ENCODE measurements at regions not wholly inside any gene's neighbourhood (a gene's known extent, or its start where the extent isn't known, plus 50 kb on each side); places are given as distances from the start of the nearest gene placed in this dataset.

GRCh38 chr12:92276276-92276675 is 130.6 kb upstream of the BTG1 start:
- no peaks in the 10 kb centered on the region for H3K9me3 ChIP-seq (ENCODE audit: control insufficient read depth, insufficient read depth, low read depth, low read length)
- TF ChIP-seq ZNF510 (tag by site-specific recombination; IDR thresholded peaks at IDR 0.05; ENCODE audit: insufficient replicate concordance), result no peak
- TF ChIP-seq ZNF2 (tag by site-specific recombination; IDR thresholded peaks at IDR 0.05), result no peak
- TF ChIP-seq ZNF416 (tag by site-specific recombination; IDR thresholded peaks at IDR 0.05), result no peak
- TF ChIP-seq ZNF701 (tag by site-specific recombination; IDR thresholded peaks at IDR 0.05), result no peak
- no peak for TF ChIP-seq GFI1B (tag by site-specific recombination; IDR thresholded peaks at IDR 0.05)
- TF ChIP-seq ZNF221 (tag by site-specific recombination; IDR thresholded peaks at IDR 0.05; ENCODE audit: borderline replicate concordance), result no peak
- no peak for TF ChIP-seq ZNF48 (tag by site-specific recombination; IDR thresholded peaks at IDR 0.05)
- no peak for TF ChIP-seq KLF17 (tag by site-specific recombination; IDR thresholded peaks at IDR 0.05)
- TF ChIP-seq ZNF670 (tag by site-specific recombination; IDR thresholded peaks at IDR 0.05; ENCODE audit: low read depth), result no peak
- no peak for TF ChIP-seq TCF7L2 (IDR thresholded peaks at IDR 0.05; ENCODE audit: borderline replicate concordance, low read depth, low read length)
- no peak for TF ChIP-seq SCRT2 (tag by site-specific recombination; IDR thresholded peaks at IDR 0.05)
- TF ChIP-seq, protein P1, sequence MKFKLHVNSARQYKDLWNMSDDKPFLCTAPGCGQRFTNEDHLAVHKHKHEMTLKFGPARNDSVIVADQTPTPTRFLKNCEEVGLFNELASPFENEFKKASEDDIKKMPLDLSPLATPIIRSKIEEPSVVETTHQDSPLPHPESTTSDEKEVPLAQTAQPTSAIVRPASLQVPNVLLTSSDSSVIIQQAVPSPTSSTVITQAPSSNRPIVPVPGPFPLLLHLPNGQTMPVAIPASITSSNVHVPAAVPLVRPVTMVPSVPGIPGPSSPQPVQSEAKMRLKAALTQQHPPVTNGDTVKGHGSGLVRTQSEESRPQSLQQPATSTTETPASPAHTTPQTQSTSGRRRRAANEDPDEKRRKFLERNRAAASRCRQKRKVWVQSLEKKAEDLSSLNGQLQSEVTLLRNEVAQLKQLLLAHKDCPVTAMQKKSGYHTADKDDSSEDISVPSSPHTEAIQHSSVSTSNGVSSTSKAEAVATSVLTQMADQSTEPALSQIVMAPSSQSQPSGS (tag by site-specific recombination; IDR thresholded peaks at IDR 0.05; ENCODE audit: low read depth), result no peak
- TF ChIP-seq RBAK (tag by site-specific recombination; IDR thresholded peaks at IDR 0.05), result no peak
- TF ChIP-seq ZSCAN5A (tag by site-specific recombination; IDR thresholded peaks at IDR 0.05), result no peak
- no peak for TF ChIP-seq ZNF248 (tag by site-specific recombination; IDR thresholded peaks at IDR 0.05)
- TF ChIP-seq ZFP69B (tag by site-specific recombination; IDR thresholded peaks at IDR 0.05), result no peak
- no peak for TF ChIP-seq ZNF169 (tag by site-specific recombination; IDR thresholded peaks at IDR 0.05)
- no peak overlapping the region for H3K27ac ChIP-seq (ENCODE audit: extremely low read depth, low read depth, low read length)
- POLR2A ChIA-PET, result interaction anchor here (0.7 kb wide), 1 partner anchor 216 kb away, joined by 3 read pairs; no protein-coding TSS in a partner anchor
- H3K4me1 ChIP-seq (ENCODE audit: control insufficient read depth, insufficient read depth, low read length), result no peaks in the 10 kb centered on the region
- H3K4me3 ChIP-seq (ENCODE audit: low read depth, low read length), result no peak overlapping the region
- no peaks in the 10 kb centered on the region for H3K36me3 ChIP-seq (ENCODE audit: control insufficient read depth in 2 of 2, insufficient read depth in 1 of 2, low read length in 2 of 2)
- CTCF ChIA-PET, result interaction anchor here (0.5 kb wide), 1 partner anchor 30 kb away, joined by 4 read pairs; no protein-coding TSS in a partner anchor

DNA sequence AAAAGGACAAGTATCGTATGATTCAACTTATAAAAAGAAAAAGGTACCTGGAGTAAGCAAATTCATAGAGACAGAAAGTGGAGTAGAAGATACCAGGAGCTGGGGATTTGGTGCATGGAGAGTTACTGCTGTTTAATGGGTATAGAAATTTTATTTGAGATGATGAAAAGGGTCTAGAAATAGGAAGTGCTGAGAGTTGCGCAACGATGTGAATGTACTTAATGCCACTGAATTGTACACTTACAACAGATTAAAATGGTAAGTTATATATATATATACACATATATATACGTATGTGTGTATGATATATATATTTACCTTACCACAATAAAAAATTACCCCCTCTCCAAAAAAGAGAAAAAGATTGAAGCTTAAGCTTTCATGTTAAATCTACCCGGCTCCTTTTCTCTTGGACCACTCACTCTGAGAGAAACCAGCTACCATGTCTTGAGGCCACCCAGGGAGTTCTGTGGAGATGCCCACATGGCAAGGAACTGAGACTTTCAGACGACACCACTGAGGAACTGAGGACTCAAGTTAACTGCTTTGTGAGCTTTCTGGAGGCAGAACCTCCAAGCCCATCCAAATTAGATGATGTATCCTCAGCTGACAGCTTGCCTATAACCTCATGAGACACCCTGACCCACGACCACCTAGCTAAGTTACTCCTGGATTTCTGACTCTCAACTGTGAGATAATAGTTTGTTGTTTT is 130.0 kb upstream of the BTG1 start:
- CTCF ChIA-PET, result interaction anchor here (0.5 kb wide), 2 partner anchors 30 to 157 kb away, joined by 4 to 7 read pairs; no protein-coding TSS in a partner anchor
- no peak overlapping the region for H3K4me3 ChIP-seq (ENCODE audit: low read depth, low read length)
- H3K4me1 ChIP-seq (ENCODE audit: control insufficient read depth, insufficient read depth, low read length), result no peaks in the 10 kb centered on the region
- H3K9me3 ChIP-seq (ENCODE audit: control insufficient read depth, insufficient read depth, low read depth, low read length), result no peaks in the 10 kb centered on the region
- POLR2A ChIA-PET, result no interaction called here
- H3K27ac ChIP-seq (ENCODE audit: extremely low read depth, low read depth, low read length), result no peak overlapping the region
- no peaks in the 10 kb centered on the region for H3K36me3 ChIP-seq (ENCODE audit: control insufficient read depth in 2 of 2, insufficient read depth in 1 of 2, low read length in 2 of 2)
- TF ChIP-seq, protein P2, sequence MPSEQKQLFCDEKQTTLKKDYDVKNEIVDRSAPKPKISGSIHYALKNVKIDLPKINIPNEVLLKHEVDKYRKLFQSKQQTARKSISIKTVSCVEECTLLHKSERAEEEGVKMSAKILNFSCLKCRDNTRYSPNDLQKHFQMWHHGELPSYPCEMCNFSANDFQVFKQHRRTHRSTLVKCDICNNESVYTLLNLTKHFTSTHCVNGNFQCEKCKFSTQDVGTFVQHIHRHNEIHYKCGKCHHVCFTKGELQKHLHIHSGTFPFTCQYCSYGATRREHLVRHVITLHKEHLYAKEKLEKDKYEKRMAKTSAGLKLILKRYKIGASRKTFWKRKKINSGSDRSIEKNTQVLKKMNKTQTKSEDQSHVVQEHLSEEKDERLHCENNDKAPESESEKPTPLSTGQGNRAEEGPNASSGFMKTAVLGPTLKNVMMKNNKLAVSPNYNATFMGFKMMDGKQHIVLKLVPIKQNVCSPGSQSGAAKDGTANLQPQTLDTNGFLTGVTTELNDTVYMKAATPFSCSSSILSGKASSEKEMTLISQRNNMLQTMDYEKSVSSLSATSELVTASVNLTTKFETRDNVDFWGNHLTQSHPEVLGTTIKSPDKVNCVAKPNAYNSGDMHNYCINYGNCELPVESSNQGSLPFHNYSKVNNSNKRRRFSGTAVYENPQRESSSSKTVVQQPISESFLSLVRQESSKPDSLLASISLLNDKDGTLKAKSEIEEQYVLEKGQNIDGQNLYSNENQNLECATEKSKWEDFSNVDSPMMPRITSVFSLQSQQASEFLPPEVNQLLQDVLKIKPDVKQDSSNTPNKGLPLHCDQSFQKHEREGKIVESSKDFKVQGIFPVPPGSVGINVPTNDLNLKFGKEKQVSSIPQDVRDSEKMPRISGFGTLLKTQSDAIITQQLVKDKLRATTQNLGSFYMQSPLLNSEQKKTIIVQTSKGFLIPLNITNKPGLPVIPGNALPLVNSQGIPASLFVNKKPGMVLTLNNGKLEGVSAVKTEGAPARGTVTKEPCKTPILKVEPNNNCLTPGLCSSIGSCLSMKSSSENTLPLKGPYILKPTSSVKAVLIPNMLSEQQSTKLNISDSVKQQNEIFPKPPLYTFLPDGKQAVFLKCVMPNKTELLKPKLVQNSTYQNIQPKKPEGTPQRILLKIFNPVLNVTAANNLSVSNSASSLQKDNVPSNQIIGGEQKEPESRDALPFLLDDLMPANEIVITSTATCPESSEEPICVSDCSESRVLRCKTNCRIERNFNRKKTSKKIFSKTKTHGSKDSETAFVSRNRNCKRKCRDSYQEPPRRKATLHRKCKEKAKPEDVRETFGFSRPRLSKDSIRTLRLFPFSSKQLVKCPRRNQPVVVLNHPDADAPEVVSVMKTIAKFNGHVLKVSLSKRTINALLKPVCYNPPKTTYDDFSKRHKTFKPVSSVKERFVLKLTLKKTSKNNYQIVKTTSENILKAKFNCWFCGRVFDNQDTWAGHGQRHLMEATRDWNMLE (tag by site-specific recombination; conservative IDR thresholded peaks at IDR 0.05; ENCODE audit: low read depth), result no peak
- TF ChIP-seq ZNF701 (tag by site-specific recombination; IDR thresholded peaks at IDR 0.05) (no peak), EGR2 (tag by site-specific recombination; IDR thresholded peaks at IDR 0.05; ENCODE audit: low read depth) (no peak), MEIS1 (CRISPR knock-in tag; IDR thresholded peaks at IDR 0.05; ENCODE audit: borderline replicate concordance) (no peak), ZNF521 (tag by site-specific recombination; IDR thresholded peaks at IDR 0.05) (no peak), ZNF488 (tag by site-specific recombination; IDR thresholded peaks at IDR 0.05) (no peak), ZNF311 (tag by site-specific recombination; IDR thresholded peaks at IDR 0.05; ENCODE audit: borderline replicate concordance) (no peak)
